GM06990 (cell line): ENCODE measurements at regions not wholly inside any gene's neighbourhood (a gene's known extent, or its start where the extent isn't known, plus 50 kb on each side); places are given as distances from the start of the nearest gene placed in this dataset.
"Not testable (repeated sequence)": the region's sequence is repeated elsewhere in the genome, so short reads cannot be mapped to it uniquely, and the experiment has no call there.

Experiments
- DNase-seq: peaks from one replicate; pipeline ENCODE4 v3.0.0-alpha.2; 2011; ENCODE audit not compliant: insufficient read length; ENCODE audit errors: extremely low read depth
- H3K27me3 ChIP-seq: replicated peaks from 2 replicates; pipeline ENCODE4 v1.6.0; 2011; ENCODE audit warnings: low read length; ENCODE audit not compliant: control insufficient read depth, insufficient read depth
- H3K36me3 ChIP-seq: 2 replicates; pipeline ENCODE4 v1.5.1; 2011; ENCODE audit warnings: low read length; ENCODE audit not compliant: control insufficient read depth, insufficient read depth
- H3K4me3 ChIP-seq: replicated peaks from 2 replicates; pipeline ENCODE4 v1.5.1; 2011; ENCODE audit warnings: low read depth, mild to moderate bottlenecking, control low read depth, low read length
- TF ChIP-seq, protein P1 (sequence below): IDR thresholded peaks from 2 replicates; pipeline ENCODE4 v1.5.1; 2011; ENCODE audit warnings: low read length, control low read depth, mild to moderate bottlenecking, inconsistent platforms; ENCODE audit not compliant: insufficient read depth, poor library complexity, severe bottlenecking

- no peaks in the 10 kb centered on the region for H3K27me3 ChIP-seq
- no peak overlapping the region for H3K4me3 ChIP-seq
- no peaks in the 10 kb centered on the region for H3K36me3 ChIP-seq
- no peak for DNase-seq
- TF ChIP-seq, protein P1, sequence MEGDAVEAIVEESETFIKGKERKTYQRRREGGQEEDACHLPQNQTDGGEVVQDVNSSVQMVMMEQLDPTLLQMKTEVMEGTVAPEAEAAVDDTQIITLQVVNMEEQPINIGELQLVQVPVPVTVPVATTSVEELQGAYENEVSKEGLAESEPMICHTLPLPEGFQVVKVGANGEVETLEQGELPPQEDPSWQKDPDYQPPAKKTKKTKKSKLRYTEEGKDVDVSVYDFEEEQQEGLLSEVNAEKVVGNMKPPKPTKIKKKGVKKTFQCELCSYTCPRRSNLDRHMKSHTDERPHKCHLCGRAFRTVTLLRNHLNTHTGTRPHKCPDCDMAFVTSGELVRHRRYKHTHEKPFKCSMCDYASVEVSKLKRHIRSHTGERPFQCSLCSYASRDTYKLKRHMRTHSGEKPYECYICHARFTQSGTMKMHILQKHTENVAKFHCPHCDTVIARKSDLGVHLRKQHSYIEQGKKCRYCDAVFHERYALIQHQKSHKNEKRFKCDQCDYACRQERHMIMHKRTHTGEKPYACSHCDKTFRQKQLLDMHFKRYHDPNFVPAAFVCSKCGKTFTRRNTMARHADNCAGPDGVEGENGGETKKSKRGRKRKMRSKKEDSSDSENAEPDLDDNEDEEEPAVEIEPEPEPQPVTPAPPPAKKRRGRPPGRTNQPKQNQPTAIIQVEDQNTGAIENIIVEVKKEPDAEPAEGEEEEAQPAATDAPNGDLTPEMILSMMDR, result no peak
Measured at GRCh38 chr1:58944439-58944838, 160.6 kb upstream of the JUN start.

- Histone ChIP-seq H3K36me3 (no peaks in the 10 kb centered on the region), H3K27me3 (no peaks in the 10 kb centered on the region), H3K4me3 (no peak overlapping the region)
- TF ChIP-seq, protein P1, result no peak
- no peak for DNase-seq
Measured at GRCh38 chr1:58946390-58946789, 162.5 kb upstream of the JUN start.

DNA sequence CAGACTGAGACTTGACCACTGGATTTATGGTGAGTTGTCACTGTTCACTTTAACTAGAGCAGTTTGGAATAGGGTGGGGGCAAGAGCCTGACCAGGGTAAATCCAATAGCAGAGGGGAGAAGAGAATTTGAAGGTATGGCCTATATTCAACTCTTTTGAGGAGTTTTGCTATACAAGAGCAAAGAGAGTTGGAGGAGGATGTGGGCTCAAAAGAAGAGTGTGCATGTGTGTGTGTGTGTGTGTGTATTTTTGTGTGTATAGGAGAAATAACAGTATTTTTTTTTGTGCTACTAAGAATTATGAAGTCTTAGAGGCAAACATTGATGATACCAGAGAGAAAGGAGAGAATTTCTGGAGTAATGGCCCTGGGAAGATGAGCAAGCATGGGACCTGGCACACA lies 164.8 kb upstream of the JUN start:
- Histone ChIP-seq H3K27me3 (no peaks in the 10 kb centered on the region), H3K36me3 (no peaks in the 10 kb centered on the region), H3K4me3 (no peak overlapping the region)
- DNase-seq, result no peak
- TF ChIP-seq, protein P1, result no peak

DNA sequence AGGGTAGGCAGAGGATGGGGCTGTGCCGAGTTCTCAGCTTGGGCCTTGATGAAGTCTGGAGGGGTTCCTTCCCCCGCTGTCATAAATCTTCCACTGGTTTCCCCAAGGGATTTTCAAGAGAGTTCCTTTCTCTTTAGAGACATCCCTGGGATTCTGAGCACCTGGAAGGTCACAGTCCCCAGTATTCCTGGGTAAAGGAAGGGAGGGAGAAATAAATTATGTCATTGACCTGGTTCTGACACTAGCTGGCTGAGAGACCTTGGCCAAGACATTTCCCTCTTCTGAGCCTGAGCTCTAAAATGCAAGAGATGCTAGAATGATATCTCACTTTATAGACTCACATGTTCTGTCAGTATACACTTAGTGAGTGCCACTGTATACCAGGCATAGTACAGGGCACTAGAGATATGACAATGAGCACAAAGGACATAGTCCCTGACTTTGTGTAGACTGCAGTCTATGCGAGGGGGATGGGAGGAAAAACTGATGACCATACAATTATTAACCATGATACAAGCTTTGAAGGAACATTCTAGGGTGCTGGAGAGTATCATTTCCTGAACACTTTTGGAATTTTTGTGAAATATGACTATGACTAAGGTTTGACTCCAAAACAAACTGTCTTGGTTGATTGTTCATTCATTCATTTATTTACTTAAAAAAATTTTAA lies 165.8 kb upstream of the JUN start:
- TF ChIP-seq, protein P1, result no peak
- no peak for DNase-seq
- Histone ChIP-seq H3K27me3 (no peaks in the 10 kb centered on the region), H3K36me3 (no peaks in the 10 kb centered on the region), H3K4me3 (no peak overlapping the region)

DNA sequence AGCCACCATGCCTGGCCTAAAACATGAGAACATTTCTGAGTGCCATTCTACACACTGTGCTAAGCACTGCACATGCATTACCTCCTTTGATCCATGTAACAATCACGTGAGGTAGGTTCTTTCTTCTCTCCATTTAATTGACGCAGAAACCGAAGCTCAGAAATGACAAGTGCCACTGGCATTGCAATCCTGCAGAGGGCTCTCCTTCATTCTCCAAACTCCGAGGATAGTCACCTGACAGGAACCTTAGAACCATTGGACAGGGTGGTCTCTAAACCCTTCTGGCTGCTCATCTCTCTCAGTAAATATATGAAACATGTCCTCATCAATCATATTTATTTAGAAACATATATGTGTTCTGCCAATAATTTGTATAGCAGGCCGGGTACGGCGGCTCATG lies 167.1 kb upstream of the JUN start:
- no peak overlapping the region for H3K4me3 ChIP-seq
- TF ChIP-seq, protein P1, result no peak
- H3K27me3 ChIP-seq, result no peaks in the 10 kb centered on the region
- no peak for DNase-seq
- no peaks in the 10 kb centered on the region for H3K36me3 ChIP-seq

DNA sequence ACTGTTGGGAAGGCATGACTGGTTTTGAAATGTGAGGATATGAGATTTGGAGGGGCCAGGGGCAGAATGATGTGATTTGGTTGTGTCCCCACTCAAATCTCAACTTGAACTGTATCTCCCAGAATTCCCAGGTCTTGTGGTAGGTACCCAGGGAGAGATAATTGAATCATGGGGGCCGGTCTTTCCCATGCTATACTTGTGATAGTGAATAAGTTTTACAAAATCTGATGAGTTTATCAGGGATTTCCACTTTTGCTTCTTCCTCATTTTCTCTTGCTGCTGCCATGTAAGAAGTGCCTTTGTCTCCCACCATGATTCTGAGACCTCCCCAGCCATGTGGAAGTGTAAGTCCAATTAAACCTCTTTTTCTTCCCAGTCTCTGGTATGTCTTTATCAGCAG lies 170.1 kb upstream of the JUN start:
- not testable (repeated sequence) for DNase-seq, H3K27me3 ChIP-seq, H3K4me3 ChIP-seq, H3K36me3 ChIP-seq

- not testable (repeated sequence) for H3K4me3 ChIP-seq, H3K27me3 ChIP-seq
Measured at GRCh38 chr1:58963287-58963686, 179.4 kb upstream of the JUN start.

More at GRCh38 chr1:58963287-58963686, 179.4 kb upstream of the JUN start:
- not testable (repeated sequence) for H3K36me3 ChIP-seq, DNase-seq
